ENCODE measurements at regions not wholly inside any gene's neighbourhood (a gene's known extent, or its start where the extent isn't known, plus 50 kb on each side); places are given as distances from the start of the nearest gene placed in this dataset.

DNA sequence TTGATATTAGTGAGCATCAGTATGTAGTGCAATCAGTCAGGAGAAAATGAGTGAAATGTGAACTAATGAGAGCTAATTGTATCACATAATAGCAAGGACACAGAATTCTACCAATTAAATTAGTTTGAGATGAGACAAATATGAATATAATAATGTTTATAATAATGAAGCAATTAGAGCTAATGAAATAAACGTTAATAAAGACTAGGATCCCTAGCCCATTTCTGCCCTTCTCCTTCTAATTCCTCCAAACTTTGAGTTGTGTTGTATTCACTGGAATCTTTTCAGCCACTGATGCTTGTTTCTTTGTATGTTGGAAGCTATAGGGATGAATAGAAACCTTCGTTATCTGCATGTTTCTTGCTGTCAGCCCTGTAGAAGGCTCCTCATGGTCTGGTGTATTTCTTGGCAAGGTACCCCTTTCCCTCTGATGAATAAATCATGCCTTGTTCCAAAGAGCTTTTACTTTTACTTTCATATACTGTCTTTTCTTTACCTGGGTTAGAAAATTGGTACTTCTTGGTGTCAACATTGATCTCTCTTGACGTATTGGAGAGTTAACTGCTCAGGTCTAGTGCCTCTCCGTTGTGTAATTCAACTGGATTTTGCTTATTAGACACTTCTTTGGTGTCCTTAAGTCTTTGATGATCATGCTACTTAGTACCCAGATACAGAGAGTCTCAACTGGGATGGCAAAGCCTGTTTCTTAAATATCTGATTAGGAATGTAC is 154.8 kb downstream of the PTCSC3 start:
- DNase-seq (ENCODE audit: low read depth), result no peak
- H3K4me3 ChIP-seq (ENCODE audit: low read length), result no peak overlapping the region
- TF ChIP-seq, protein P1, sequence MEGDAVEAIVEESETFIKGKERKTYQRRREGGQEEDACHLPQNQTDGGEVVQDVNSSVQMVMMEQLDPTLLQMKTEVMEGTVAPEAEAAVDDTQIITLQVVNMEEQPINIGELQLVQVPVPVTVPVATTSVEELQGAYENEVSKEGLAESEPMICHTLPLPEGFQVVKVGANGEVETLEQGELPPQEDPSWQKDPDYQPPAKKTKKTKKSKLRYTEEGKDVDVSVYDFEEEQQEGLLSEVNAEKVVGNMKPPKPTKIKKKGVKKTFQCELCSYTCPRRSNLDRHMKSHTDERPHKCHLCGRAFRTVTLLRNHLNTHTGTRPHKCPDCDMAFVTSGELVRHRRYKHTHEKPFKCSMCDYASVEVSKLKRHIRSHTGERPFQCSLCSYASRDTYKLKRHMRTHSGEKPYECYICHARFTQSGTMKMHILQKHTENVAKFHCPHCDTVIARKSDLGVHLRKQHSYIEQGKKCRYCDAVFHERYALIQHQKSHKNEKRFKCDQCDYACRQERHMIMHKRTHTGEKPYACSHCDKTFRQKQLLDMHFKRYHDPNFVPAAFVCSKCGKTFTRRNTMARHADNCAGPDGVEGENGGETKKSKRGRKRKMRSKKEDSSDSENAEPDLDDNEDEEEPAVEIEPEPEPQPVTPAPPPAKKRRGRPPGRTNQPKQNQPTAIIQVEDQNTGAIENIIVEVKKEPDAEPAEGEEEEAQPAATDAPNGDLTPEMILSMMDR (IDR thresholded peaks at IDR 0.05; ENCODE audit: insufficient read depth, low read depth, low read length, missing control alignments), result no peak

DNA sequence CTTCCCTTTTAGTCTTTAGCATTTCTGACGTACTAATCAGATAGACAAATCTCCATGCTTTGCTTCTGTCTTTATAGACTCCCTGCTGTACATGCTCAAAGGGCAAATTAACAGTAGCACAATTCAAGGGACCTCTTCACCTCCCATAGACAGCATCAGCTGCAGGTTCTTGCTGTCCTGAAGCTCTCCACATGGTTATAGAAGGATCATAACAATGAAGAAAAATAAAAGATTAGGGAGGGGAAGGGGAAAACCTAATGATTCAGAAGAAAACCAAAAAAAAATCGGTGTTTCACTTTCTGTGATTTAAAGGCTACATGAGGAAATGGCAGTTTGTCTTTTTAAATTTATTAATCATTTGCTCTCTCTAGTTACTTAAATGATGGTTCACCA is 155.5 kb downstream of the PTCSC3 start:
- no peak for DNase-seq (ENCODE audit: low read depth)
- H3K4me3 ChIP-seq (ENCODE audit: low read length), result no peak overlapping the region
- TF ChIP-seq, protein P1 (IDR thresholded peaks at IDR 0.05; ENCODE audit: insufficient read depth, low read depth, low read length, missing control alignments), result no peak

DNA sequence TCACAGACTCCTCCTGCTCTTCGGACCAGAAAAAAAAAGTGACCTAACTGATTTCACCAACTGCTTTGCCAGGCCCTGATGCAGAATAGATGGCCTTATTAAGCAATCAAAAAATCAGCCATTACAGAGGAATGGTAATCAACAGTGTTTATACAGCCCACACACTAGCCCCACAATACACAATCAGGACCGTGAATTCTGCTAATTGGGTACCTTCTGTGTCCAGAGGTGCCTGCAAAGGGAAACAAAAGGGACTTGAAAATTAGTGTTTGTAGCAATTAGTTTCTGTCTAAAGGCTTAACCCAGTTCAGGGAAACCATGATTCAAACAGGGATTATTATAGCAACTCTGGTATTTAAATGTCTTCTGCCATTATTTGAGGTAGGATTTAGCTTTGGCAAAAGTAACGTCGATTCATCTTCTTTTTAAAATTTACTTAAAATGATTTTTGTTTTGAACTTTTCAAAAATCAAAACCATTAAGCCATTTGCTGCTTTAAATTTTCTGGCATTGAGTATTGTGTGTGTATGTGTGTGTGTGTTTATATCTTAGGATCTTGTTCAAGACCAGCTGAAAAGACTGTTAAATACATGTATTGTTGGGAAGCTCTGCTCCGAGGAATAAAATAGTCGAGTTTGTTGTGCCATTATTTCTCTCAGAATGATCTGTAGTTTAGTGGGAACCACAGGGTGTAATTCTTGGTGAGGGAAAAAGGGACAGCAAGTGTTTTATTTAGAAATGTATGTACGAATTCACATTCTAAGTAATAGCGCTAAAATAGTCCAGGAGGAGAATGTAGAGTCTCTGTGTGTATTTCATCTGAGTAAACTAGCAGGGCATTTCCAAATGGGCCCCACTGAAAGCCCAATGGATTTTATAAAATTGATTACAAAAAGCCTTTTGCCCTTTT is 156.1 kb downstream of the PTCSC3 start:
- H3K4me3 ChIP-seq (ENCODE audit: low read length), result no peak overlapping the region
- TF ChIP-seq, protein P1 (IDR thresholded peaks at IDR 0.05; ENCODE audit: insufficient read depth, low read depth, low read length, missing control alignments), result no peak

DNA sequence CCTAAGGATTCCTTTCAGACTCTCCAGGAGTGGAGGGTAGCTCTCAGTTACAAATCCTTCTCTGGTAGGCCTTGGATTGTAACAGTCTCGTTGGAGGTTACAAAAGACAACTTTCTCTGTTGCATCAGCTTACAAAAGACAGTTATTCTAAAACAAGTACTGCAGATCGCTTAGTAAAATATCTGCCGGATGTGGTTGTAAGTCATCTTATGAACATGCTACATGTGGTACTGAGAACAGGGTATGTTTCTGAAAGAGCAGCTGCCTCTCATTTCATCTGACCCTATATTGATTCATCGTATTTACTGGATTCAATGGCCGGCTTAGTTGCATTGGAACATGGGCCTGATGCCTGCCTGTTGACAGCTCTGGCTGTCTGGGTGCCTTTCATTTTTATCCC is 157.4 kb downstream of the PTCSC3 start:
- H3K4me3 ChIP-seq (ENCODE audit: low read length), result no peak overlapping the region
- DNase-seq (ENCODE audit: low read depth), result no peak
- TF ChIP-seq, protein P1 (IDR thresholded peaks at IDR 0.05; ENCODE audit: insufficient read depth, low read depth, low read length, missing control alignments), result no peak

More for the DNA sequence above, 156.1 kb downstream of the PTCSC3 start:
- no peak for DNase-seq (ENCODE audit: low read depth)

DNA sequence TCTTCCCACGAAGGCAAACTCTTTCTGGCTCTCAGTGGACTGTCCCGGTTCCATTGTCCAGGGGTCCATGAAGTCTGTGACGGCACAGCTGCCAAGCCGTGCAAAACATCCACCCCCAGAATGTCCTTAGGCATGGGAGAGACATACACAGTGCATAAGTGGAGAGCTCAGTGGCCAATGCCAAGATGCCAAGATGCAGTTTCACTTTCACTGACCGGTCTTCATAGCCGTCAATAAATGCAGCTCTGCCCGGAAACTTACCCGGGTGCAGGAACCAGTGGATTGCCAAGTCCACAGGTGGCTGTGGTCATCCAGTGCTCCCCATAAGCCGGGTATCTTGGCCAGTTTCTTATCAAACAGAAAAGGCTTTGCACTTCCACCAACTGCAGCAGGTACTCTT is 162.3 kb downstream of the PTCSC3 start:
- H3K4me3 ChIP-seq (ENCODE audit: low read length), result no peak overlapping the region
- TF ChIP-seq, protein P1 (IDR thresholded peaks at IDR 0.05; ENCODE audit: insufficient read depth, low read depth, low read length, missing control alignments), result no peak
- DNase-seq (ENCODE audit: low read depth), result no peak

DNA sequence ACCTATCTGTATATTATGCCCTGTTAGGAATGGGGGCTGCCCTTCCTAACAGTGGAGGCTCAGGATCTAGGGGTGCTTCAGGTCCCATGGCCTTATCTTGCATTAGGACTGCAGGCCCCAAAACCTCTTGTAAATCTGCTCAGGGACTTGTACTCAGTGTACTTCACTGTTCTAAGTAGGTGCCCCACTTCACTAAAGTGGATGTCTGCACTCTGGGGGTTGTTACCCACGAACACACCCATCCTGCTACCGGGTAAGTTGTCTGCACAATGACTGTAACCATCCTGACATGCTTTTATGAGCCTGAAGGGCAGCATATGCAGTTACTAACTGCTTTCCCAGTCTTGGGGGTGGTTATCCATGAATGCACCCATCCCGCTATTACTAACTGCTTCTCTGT is 163.0 kb downstream of the PTCSC3 start:
- no peak for DNase-seq (ENCODE audit: low read depth)
- no peak overlapping the region for H3K4me3 ChIP-seq (ENCODE audit: low read length)
- TF ChIP-seq, protein P1 (IDR thresholded peaks at IDR 0.05; ENCODE audit: insufficient read depth, low read depth, low read length, missing control alignments), result no peak

Measured in epithelial cell of esophagus (primary cell).